PC-3 (cell line): ENCODE measurements at regions not wholly inside any gene's neighbourhood (a gene's known extent, or its start where the extent isn't known, plus 50 kb on each side); places are given as distances from the start of the nearest gene placed in this dataset.
"Not testable (repeated sequence)": the region's sequence is repeated elsewhere in the genome, so short reads cannot be mapped to it uniquely, and the experiment has no call there.

Experiments
- ATAC-seq: fragments of 200-7000 bp; cut with Tn5 transposase; 2 replicates; pipeline ENCODE4 v1.9.1; 2020; ENCODE audit warnings: mild to moderate bottlenecking, moderate library complexity
- BruUV-seq: library from RNA; stranded (reverse); fragments of 400-500 nt; replicated peaks from 2 replicates; lab custom pipeline; 2021; lab: Mats Ljungman, UMichigan
- CTCF ChIA-PET: fragments of 300-600 bp; sonication (Branson Sonifier 250); formaldehyde crosslinking; loops from one replicate; lab custom pipeline; 2022; ENCODE audit warnings: antibody characterized with exemption; lab: Charles Lee
- POLR2A ChIA-PET: fragments of 300-600 bp; sonication (Branson Sonifier 250); formaldehyde crosslinking; loops from one replicate; lab custom pipeline; 2022; ENCODE audit warnings: antibody characterized with exemption; ENCODE audit not compliant: unreplicated experiment; lab: Charles Lee
- DNase-seq: peaks from one replicate; pipeline ENCODE4 v3.0.0-alpha.2; 2015
- H2AFZ ChIP-seq: fragments of 300-600 bp; sonication (generic); 2 replicates; pipeline ENCODE4 v1.6.0; 2016; ENCODE audit warnings: antibody characterized with exemption, low read length
- H3F3A ChIP-seq: fragments of 300-600 bp; sonication (generic); one replicate; pipeline ENCODE4 v1.6.0; 2017; ENCODE audit warnings: antibody characterized with exemption, low read length, control low read depth, mild to moderate bottlenecking; ENCODE audit not compliant: unreplicated experiment
- H3K27ac ChIP-seq: fragments of 300-600 bp; sonication (generic); 2 replicates; pipeline ENCODE4 v1.5.1; 2016; ENCODE audit warnings: mild to moderate bottlenecking, low read length
- H3K27me3 ChIP-seq: fragments of 300-600 bp; sonication (generic); 2 replicates; pipeline ENCODE4 v1.6.1; 2016; ENCODE audit warnings: low read length, mixed read lengths
- H3K36me3 ChIP-seq: fragments of 300-600 bp; sonication (generic); 2 replicates; pipeline ENCODE4 v1.6.1; 2016; ENCODE audit warnings: low read depth, mixed run types, low read length, mixed read lengths
- H3K4me1 ChIP-seq: fragments of 300-600 bp; sonication (generic); 2 replicates; pipeline ENCODE4 v1.5.1; 2016; ENCODE audit warnings: low read length; ENCODE audit not compliant: insufficient read depth
- H3K4me2 ChIP-seq: fragments of 300-600 bp; sonication (generic); 2 replicates; pipeline ENCODE4 v1.6.0; 2016; ENCODE audit warnings: low read length
- H3K4me3 ChIP-seq: fragments of 300-600 bp; sonication (generic); 2 replicates; pipeline ENCODE4 v1.5.1; 2016; ENCODE audit warnings: mild to moderate bottlenecking, low read length, mixed read lengths
- H3K79me2 ChIP-seq: fragments of 300-600 bp; sonication (generic); 2 replicates; pipeline ENCODE4 v1.6.1; 2017; ENCODE audit warnings: low read length, mixed read lengths
- H3K9ac ChIP-seq: fragments of 300-600 bp; sonication (generic); 2 replicates; pipeline ENCODE4 v1.6.0; 2016; ENCODE audit warnings: mild to moderate bottlenecking, low read length
- H3K9me2 ChIP-seq: fragments of 300-600 bp; sonication (generic); replicated peaks from 2 replicates; pipeline ENCODE4 v1.6.1; 2016; ENCODE audit warnings: mixed run types, low read length, mixed read lengths
- H3K9me3 ChIP-seq: fragments of 300-600 bp; sonication (generic); 2 replicates; pipeline ENCODE4 v1.6.1; 2016; ENCODE audit warnings: low read length, mixed read lengths
- H4K20me1 ChIP-seq: fragments of 300-600 bp; sonication (generic); 2 replicates; pipeline ENCODE4 v1.6.1; 2016; ENCODE audit warnings: low read length, mixed read lengths
- EZH2 ChIP-seq: fragments of 300-600 bp; sonication (generic); IDR thresholded peaks from one replicate; pipeline ENCODE4 v1.6.1; 2017; ENCODE audit warnings: antibody characterized with exemption, mild to moderate bottlenecking, low read length; ENCODE audit not compliant: unreplicated experiment
- EZH2phosphoT487 ChIP-seq: fragments of 300-600 bp; sonication (generic); IDR thresholded peaks from 2 replicates; pipeline ENCODE4 v1.6.1; 2018; ENCODE audit warnings: mild to moderate bottlenecking, antibody characterized with exemption, low read length, borderline replicate concordance
- intact Hi-C: fragments of 100-400 bp; cut with micrococcal nuclease; formaldehyde crosslinking; loops from 2 replicates; pipeline ENCODE4 v1.9.0; 2023
- TF ChIP-seq, protein P1 (sequence below): fragments of 300-600 bp; sonication (generic); conservative IDR thresholded peaks from 2 replicates; pipeline ENCODE4 v1.5.1; 2017; ENCODE audit warnings: antibody characterized with exemption, low read depth, mild to moderate bottlenecking, low read length

DNA sequence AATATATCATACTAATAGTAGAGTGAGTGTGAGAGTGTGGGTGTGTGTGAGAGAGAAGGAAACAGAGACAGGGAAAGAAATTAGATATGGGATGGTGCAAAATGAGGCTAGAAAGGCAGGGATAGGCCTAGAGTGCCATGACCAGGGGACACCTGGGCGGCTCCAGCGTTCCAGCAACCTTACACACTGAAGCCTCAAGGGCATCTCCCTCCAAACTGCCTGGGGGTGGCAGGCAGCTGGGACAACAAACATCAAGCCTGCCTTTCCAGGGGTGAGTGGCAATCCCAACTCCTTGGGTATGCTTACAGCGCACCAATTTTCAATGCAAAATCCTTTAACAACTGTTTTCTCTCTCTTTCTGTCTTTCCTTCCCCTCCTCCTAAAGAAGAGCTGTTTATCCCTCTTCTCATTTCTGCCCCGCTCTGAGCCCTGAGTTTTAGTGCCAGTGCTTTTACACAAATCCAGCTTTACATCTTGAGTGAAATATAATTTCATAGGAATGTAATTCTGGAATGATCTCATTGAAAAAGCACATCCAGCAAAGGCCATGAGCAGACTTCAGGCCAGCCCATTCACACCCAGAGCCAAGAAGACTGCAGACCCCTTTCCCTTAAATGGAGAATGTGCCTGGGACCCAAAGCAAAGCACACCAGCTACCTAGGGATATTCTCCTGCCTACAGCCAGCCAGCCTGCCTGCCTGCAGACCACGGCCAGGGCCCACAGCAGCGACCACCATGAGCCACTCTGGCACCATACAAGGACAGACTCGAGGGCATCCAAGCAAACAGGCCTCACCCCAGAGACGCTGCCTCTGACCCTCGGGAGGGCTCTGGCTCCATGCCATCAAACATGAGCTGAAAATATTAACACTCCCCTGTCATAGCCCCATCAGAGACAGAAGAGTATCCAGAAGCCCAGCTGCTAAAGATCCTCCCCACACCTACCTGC is 90.3 kb downstream of the RPL27A start:
- BruUV-seq, result no TSS peak
- TF ChIP-seq EZH2 (no peak), EZH2phosphoT487 (no peak)
- TF ChIP-seq, protein P1, sequence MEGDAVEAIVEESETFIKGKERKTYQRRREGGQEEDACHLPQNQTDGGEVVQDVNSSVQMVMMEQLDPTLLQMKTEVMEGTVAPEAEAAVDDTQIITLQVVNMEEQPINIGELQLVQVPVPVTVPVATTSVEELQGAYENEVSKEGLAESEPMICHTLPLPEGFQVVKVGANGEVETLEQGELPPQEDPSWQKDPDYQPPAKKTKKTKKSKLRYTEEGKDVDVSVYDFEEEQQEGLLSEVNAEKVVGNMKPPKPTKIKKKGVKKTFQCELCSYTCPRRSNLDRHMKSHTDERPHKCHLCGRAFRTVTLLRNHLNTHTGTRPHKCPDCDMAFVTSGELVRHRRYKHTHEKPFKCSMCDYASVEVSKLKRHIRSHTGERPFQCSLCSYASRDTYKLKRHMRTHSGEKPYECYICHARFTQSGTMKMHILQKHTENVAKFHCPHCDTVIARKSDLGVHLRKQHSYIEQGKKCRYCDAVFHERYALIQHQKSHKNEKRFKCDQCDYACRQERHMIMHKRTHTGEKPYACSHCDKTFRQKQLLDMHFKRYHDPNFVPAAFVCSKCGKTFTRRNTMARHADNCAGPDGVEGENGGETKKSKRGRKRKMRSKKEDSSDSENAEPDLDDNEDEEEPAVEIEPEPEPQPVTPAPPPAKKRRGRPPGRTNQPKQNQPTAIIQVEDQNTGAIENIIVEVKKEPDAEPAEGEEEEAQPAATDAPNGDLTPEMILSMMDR, result no peak
- Histone ChIP-seq H3K4me1 (peaks cover 27% of the 10 kb centered on the region), H4K20me1 (no peaks in the 10 kb centered on the region), H3K4me2 (no peak overlapping the region), H3K4me3 (no peak overlapping the region), H3K27me3 (no peaks in the 10 kb centered on the region), H3K9ac (no peak overlapping the region), H3K9me3 (no peaks in the 10 kb centered on the region), H3F3A (no peaks in the 10 kb centered on the region), H2AFZ (no peak overlapping the region), H3K27ac (no peak overlapping the region), H3K36me3 (no peaks in the 10 kb centered on the region), H3K79me2 (no peaks in the 10 kb centered on the region), H3K9me2 (no peaks in the 10 kb centered on the region)
- ChIA-PET CTCF (no interaction called here), POLR2A (no interaction called here)
- no peak for ATAC-seq
- intact Hi-C loops, result no loop called here
- no peak for DNase-seq

DNA sequence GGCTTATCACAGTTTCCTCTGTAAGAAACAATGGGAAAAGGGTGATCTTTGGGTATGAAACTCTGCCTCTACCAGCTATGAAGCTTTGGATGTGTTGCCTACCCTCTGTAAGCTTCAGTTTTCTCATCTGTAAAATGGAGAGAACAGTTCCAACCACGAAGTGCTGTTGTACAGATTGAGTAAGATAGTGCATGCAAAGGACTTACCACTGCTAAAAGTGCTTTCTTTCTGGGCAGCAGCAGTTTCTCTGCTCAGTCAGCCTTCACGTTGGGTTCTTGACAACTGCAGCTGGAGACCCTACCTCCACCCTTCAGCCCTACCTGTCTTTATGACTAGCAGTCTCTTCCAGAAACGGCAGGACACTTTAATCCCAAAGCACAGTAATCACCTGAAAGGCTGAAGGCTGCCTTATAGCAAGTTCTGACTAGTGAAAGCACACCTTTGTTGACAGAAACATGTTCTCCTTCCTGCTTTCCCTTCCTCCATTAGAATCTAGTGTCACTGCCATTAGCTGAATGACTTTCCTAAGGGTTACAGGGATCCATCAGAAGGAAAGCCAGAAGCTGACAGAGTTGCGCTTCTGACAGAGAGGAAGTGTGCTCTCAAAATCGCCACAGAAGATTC is 91.4 kb downstream of the RPL27A start:
- DNase-seq (no peak), ATAC-seq (no peak)
- Histone ChIP-seq H3K4me2 (no peak overlapping the region), H3F3A (no peaks in the 10 kb centered on the region), H3K27ac (no peak overlapping the region), H3K9me3 (no peaks in the 10 kb centered on the region), H3K4me1 (peaks cover 16% of the 10 kb centered on the region), H3K4me3 (no peak overlapping the region), H3K9me2 (no peaks in the 10 kb centered on the region), H3K9ac (no peak overlapping the region), H3K27me3 (no peaks in the 10 kb centered on the region), H4K20me1 (no peaks in the 10 kb centered on the region), H3K36me3 (no peaks in the 10 kb centered on the region), H3K79me2 (no peaks in the 10 kb centered on the region), H2AFZ (no peak overlapping the region)
- TF ChIP-seq, protein P1, result no peak
- no peak for TF ChIP-seq EZH2phosphoT487
- TF ChIP-seq EZH2, result no peak
- POLR2A ChIA-PET, result no interaction called here
- intact Hi-C loops, result no loop called here
- BruUV-seq, result no TSS peak
- CTCF ChIA-PET, result no interaction called here

DNA sequence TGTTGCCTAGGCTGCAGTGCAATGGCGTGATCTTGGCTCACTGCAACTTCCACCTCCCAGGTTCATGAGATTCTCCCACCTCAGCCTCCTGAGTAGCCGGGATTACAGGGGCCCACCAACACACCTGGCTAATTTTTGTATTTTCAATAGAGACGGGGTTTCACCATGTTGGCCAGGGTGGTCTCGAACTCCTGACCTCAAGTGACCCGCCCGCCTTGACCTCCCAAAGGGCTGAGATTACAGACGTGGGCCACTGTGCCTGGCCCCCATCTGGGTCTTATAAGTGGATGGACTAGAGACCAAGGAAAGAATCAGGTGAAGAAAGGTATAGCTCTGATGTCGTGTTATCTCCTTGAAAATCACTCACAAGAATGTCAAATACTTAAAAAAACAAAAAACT is 92.3 kb downstream of the RPL27A start:
- H3K27ac ChIP-seq, H3K9ac ChIP-seq, H3K27me3 ChIP-seq, intact Hi-C loops, H3K36me3 ChIP-seq, H4K20me1 ChIP-seq, H3K79me2 ChIP-seq, DNase-seq, CTCF ChIA-PET, H3K4me3 ChIP-seq, H2AFZ ChIP-seq, ATAC-seq, H3K4me2 ChIP-seq, POLR2A ChIA-PET, H3K9me3 ChIP-seq, H3K4me1 ChIP-seq, BruUV-seq, H3K9me2 ChIP-seq, H3F3A ChIP-seq: not testable (repeated sequence)
